OCI-LY3 (cell line): ENCODE measurements at regions not wholly inside any gene's neighbourhood (a gene's known extent, or its start where the extent isn't known, plus 50 kb on each side); places are given as distances from the start of the nearest gene placed in this dataset.

Experiments used
- CTCF ChIP-seq: fragments of 200-600, 300-600 bp; sonication (generic); IDR thresholded peaks from 2 replicates; pipeline ENCODE4 v1.5.1; 2014; ENCODE audit warnings: antibody characterized with exemption, low read length, low read depth
- EZH2phosphoT487 ChIP-seq: fragments of 200-600 bp; shearing (Covaris generic); IDR thresholded peaks from 2 replicates; pipeline ENCODE4 v1.6.1; 2018; ENCODE audit warnings: antibody characterized with exemption, mixed run types, low read depth

- TF ChIP-seq CTCF, result no peak
- no peak for TF ChIP-seq EZH2phosphoT487
These were observed 316.4 kb upstream of the SORL1-AS1 start for GRCh38 chr11:121769191-121769590.
